ENCODE measurements at regions not wholly inside any gene's neighbourhood (a gene's known extent, or its start where the extent isn't known, plus 50 kb on each side); places are given as distances from the start of the nearest gene placed in this dataset.

DNA sequence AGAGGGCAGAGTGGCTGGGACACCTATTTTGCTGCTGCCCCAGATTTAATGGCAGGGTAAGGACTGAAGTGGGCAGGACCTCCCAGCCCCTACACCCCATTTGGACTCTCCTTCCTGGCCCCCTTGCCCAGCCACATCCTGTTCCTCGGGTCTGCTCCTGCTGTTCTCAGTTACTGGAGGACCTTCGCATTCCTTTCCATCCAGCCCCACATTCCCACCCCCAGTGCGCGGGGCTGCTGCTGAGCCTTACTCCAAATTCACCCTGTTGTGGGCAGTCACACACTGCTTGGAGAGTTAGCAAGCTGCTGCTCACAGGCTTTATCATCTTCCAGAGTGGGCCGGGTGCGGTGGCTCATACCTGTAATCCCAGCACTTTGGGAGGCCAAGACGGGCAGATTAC, 75.2 kb upstream of the SLC14A2 start:
- CTCF ChIA-PET = no interaction called here
- no TSS peak for BruUV-seq (replicated peaks)
- H3K36me3 ChIP-seq (ENCODE audit: insufficient read depth, low read length, poor library complexity, severe bottlenecking) = no peaks in the 10 kb centered on the region
- DNase-seq (ENCODE audit: low spot score) = no peak
- no peak overlapping the region for H3K27ac ChIP-seq (ENCODE audit: low read depth, low read length, poor library complexity, severe bottlenecking)
- no peaks in the 10 kb centered on the region for H3K27me3 ChIP-seq (replicated peaks; ENCODE audit: insufficient read depth, low read depth, low read length, poor library complexity)
- intact Hi-C loops (cut with micrococcal nuclease; ENCODE audit: unreplicated experiment) = no loop called here
- H3K9me3 ChIP-seq (ENCODE audit: low read depth, low read length, poor library complexity, severe bottlenecking) = no peaks in the 10 kb centered on the region
- POLR2A ChIA-PET (ENCODE audit: low non-redundant PET) = no interaction called here
- no peaks in the 10 kb centered on the region for H3K4me1 ChIP-seq (ENCODE audit: insufficient read depth, low read length, poor library complexity, severe bottlenecking)
- no peak for TF ChIP-seq CTCF (conservative IDR thresholded peaks at IDR 0.05; ENCODE audit: low read depth, low read length)
- TF ChIP-seq EZH2 (IDR thresholded peaks at IDR 0.05; ENCODE audit: borderline replicate concordance, low read depth, low read length, poor library complexity, severe bottlenecking) = no peak
- H3K4me3 ChIP-seq (ENCODE audit: low read depth, low read length, poor library complexity, severe bottlenecking) = no peak overlapping the region

DNA sequence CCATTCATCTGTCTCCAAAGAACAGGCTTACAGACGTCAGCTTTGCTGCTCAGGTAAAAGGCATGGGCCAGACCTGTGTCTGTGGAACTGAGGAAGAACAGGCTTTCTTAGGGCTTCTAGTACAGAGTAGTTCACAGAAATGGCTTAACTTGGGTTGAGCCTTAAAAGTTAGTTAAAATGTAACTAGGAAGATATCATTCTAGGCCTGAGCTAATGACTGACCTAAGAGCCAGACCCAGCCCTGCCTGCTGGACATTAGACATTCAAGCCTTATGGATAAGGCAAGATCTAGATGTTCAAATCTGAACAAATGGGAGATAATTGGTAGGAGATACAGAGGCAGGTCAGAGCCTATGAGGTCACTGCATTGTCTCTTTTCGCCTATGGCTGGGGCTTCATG, 73.9 kb upstream of the SLC14A2 start:
- no peaks in the 10 kb centered on the region for H3K4me1 ChIP-seq (ENCODE audit: insufficient read depth, low read length, poor library complexity, severe bottlenecking)
- H3K9me3 ChIP-seq (ENCODE audit: low read depth, low read length, poor library complexity, severe bottlenecking) = no peaks in the 10 kb centered on the region
- no peaks in the 10 kb centered on the region for H3K36me3 ChIP-seq (ENCODE audit: insufficient read depth, low read length, poor library complexity, severe bottlenecking)
- no peaks in the 10 kb centered on the region for H3K27me3 ChIP-seq (replicated peaks; ENCODE audit: insufficient read depth, low read depth, low read length, poor library complexity)
- no peak overlapping the region for H3K4me3 ChIP-seq (ENCODE audit: low read depth, low read length, poor library complexity, severe bottlenecking)
- TF ChIP-seq CTCF (conservative IDR thresholded peaks at IDR 0.05; ENCODE audit: low read depth, low read length) = no peak
- no peak for TF ChIP-seq EZH2 (IDR thresholded peaks at IDR 0.05; ENCODE audit: borderline replicate concordance, low read depth, low read length, poor library complexity, severe bottlenecking)
- no peak for DNase-seq (ENCODE audit: low spot score)
- CTCF ChIA-PET = no interaction called here
- no TSS peak for BruUV-seq (replicated peaks)
- POLR2A ChIA-PET (ENCODE audit: low non-redundant PET) = no interaction called here
- intact Hi-C loops (cut with micrococcal nuclease; ENCODE audit: unreplicated experiment) = no loop called here
- no peak overlapping the region for H3K27ac ChIP-seq (ENCODE audit: low read depth, low read length, poor library complexity, severe bottlenecking)

DNA sequence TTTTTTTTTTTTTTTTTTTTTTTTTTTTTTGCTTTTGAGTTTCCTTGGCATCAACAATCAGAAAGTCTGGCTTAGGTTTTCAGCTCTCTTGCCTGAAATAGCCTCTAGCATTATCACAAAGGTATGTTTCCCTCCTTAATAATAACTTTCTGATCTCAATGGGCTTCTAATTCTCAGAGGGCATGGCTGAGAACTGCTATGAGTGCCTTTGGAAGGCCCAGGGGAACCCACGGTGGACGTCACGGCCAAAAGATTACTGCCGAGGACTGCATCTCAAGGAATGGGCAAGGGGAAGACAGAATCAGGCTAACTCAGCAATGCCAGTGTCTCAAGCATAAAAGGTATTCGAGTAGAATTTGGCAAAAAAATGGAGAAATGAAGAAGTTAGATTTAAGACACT, 73.2 kb upstream of the SLC14A2 start:
- DNase-seq (ENCODE audit: low spot score) = no peak
- Histone ChIP-seq H3K27ac (ENCODE audit: low read depth, low read length, poor library complexity, severe bottlenecking) (no peak overlapping the region), H3K4me3 (ENCODE audit: low read depth, low read length, poor library complexity, severe bottlenecking) (no peak overlapping the region), H3K4me1 (ENCODE audit: insufficient read depth, low read length, poor library complexity, severe bottlenecking) (no peaks in the 10 kb centered on the region), H3K27me3 (replicated peaks; ENCODE audit: insufficient read depth, low read depth, low read length, poor library complexity) (no peaks in the 10 kb centered on the region), H3K36me3 (ENCODE audit: insufficient read depth, low read length, poor library complexity, severe bottlenecking) (no peaks in the 10 kb centered on the region), H3K9me3 (ENCODE audit: low read depth, low read length, poor library complexity, severe bottlenecking) (no peaks in the 10 kb centered on the region)
- POLR2A ChIA-PET (ENCODE audit: low non-redundant PET) = no interaction called here
- BruUV-seq (replicated peaks) = no TSS peak
- intact Hi-C loops (cut with micrococcal nuclease; ENCODE audit: unreplicated experiment) = no loop called here
- TF ChIP-seq EZH2 (IDR thresholded peaks at IDR 0.05; ENCODE audit: borderline replicate concordance, low read depth, low read length, poor library complexity, severe bottlenecking) = no peak
- no peak for TF ChIP-seq CTCF (conservative IDR thresholded peaks at IDR 0.05; ENCODE audit: low read depth, low read length)
- CTCF ChIA-PET = no interaction called here

Data from A673 (cell line).